ENCODE measurements at regions not wholly inside any gene's neighbourhood (a gene's known extent, or its start where the extent isn't known, plus 50 kb on each side); places are given as distances from the start of the nearest gene placed in this dataset.

DNA sequence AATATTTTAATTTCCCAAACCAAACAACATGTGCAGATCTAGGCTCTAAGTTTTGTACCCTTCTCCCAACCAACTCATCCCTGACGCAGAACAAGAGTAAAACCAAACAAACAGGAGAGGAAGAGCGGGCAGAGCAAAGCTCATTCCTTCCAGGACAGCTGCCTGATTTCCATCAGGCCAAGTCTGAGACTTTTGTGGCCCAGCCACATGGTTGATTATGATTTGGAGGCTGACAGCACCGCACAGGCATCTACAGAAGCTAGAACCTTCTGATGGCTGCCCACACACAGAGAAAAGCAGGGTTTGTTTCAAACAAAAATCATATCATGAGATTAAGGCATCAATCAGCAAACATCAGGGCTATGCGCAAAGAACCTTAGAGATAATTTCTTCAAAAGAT, 262.6 kb downstream of the TNS1 start:
- TF ChIP-seq POLR2A (IDR thresholded peaks at IDR 0.05): no peak
- TF ChIP-seq, protein P1, sequence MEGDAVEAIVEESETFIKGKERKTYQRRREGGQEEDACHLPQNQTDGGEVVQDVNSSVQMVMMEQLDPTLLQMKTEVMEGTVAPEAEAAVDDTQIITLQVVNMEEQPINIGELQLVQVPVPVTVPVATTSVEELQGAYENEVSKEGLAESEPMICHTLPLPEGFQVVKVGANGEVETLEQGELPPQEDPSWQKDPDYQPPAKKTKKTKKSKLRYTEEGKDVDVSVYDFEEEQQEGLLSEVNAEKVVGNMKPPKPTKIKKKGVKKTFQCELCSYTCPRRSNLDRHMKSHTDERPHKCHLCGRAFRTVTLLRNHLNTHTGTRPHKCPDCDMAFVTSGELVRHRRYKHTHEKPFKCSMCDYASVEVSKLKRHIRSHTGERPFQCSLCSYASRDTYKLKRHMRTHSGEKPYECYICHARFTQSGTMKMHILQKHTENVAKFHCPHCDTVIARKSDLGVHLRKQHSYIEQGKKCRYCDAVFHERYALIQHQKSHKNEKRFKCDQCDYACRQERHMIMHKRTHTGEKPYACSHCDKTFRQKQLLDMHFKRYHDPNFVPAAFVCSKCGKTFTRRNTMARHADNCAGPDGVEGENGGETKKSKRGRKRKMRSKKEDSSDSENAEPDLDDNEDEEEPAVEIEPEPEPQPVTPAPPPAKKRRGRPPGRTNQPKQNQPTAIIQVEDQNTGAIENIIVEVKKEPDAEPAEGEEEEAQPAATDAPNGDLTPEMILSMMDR (IDR thresholded peaks at IDR 0.05): no peak

All from testis (tissue), 2 donors.